ENCODE measurements at regions not wholly inside any gene's neighbourhood (a gene's known extent, or its start where the extent isn't known, plus 50 kb on each side); places are given as distances from the start of the nearest gene placed in this dataset.

DNA sequence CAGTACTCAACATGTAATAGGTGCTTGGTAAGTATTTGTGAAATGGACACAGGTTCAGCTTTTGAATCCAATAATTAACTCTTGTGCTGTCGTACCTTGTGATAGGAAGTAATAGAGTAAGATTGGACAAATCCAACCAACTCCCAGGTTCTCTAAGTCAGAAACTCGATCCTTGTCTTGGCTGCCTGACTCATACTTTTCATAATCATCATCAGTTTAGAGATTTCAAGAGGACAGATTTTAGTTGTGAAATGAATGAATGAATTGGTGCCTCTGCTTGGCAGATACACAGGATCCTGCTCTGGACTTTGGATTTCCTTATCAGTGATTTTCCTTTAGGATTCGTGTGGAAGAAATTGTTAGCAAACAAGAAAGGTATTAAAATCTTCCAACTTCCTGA lies 1145.2 kb downstream of the AACS start:
- H3F3A ChIP-seq (ENCODE audit: insufficient read depth, low read length, poor library complexity, severe bottlenecking) = no peaks in the 10 kb centered on the region
- no peak overlapping the region for H2AFZ ChIP-seq (ENCODE audit: low read depth, low read length)
- H3K27ac ChIP-seq (ENCODE audit: low read length) = no peak overlapping the region
- TF ChIP-seq MXI1 (conservative IDR thresholded peaks at IDR 0.05; ENCODE audit: poor library complexity, severe bottlenecking) (no peak), EP300 (conservative IDR thresholded peaks at IDR 0.05; ENCODE audit: poor library complexity, severe bottlenecking) (no peak), EZH2 (IDR thresholded peaks at IDR 0.05; ENCODE audit: borderline replicate concordance, insufficient read depth, low read length, poor library complexity, severe bottlenecking) (no peak), POLR2AphosphoS5 (IDR thresholded peaks at IDR 0.05) (no peak), TAF1 (IDR thresholded peaks at IDR 0.05; ENCODE audit: low read depth) (no peak), SMC3 (conservative IDR thresholded peaks at IDR 0.05; ENCODE audit: poor library complexity) (no peak), RAD21 (conservative IDR thresholded peaks at IDR 0.05) (no peak)
- TF ChIP-seq, protein P1, sequence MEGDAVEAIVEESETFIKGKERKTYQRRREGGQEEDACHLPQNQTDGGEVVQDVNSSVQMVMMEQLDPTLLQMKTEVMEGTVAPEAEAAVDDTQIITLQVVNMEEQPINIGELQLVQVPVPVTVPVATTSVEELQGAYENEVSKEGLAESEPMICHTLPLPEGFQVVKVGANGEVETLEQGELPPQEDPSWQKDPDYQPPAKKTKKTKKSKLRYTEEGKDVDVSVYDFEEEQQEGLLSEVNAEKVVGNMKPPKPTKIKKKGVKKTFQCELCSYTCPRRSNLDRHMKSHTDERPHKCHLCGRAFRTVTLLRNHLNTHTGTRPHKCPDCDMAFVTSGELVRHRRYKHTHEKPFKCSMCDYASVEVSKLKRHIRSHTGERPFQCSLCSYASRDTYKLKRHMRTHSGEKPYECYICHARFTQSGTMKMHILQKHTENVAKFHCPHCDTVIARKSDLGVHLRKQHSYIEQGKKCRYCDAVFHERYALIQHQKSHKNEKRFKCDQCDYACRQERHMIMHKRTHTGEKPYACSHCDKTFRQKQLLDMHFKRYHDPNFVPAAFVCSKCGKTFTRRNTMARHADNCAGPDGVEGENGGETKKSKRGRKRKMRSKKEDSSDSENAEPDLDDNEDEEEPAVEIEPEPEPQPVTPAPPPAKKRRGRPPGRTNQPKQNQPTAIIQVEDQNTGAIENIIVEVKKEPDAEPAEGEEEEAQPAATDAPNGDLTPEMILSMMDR (IDR thresholded peaks at IDR 0.05; ENCODE audit: poor library complexity, severe bottlenecking) = no peak
- TF ChIP-seq, protein P2, sequence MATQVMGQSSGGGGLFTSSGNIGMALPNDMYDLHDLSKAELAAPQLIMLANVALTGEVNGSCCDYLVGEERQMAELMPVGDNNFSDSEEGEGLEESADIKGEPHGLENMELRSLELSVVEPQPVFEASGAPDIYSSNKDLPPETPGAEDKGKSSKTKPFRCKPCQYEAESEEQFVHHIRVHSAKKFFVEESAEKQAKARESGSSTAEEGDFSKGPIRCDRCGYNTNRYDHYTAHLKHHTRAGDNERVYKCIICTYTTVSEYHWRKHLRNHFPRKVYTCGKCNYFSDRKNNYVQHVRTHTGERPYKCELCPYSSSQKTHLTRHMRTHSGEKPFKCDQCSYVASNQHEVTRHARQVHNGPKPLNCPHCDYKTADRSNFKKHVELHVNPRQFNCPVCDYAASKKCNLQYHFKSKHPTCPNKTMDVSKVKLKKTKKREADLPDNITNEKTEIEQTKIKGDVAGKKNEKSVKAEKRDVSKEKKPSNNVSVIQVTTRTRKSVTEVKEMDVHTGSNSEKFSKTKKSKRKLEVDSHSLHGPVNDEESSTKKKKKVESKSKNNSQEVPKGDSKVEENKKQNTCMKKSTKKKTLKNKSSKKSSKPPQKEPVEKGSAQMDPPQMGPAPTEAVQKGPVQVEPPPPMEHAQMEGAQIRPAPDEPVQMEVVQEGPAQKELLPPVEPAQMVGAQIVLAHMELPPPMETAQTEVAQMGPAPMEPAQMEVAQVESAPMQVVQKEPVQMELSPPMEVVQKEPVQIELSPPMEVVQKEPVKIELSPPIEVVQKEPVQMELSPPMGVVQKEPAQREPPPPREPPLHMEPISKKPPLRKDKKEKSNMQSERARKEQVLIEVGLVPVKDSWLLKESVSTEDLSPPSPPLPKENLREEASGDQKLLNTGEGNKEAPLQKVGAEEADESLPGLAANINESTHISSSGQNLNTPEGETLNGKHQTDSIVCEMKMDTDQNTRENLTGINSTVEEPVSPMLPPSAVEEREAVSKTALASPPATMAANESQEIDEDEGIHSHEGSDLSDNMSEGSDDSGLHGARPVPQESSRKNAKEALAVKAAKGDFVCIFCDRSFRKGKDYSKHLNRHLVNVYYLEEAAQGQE (IDR thresholded peaks at IDR 0.05; ENCODE audit: borderline replicate concordance) = no peak
- H3K9ac ChIP-seq (ENCODE audit: low read length) = no peak overlapping the region
- H3K4me2 ChIP-seq (ENCODE audit: low read length) = no peak overlapping the region
- H4K20me1 ChIP-seq (ENCODE audit: insufficient read depth) = no peaks in the 10 kb centered on the region
- no peaks in the 10 kb centered on the region for H3K27me3 ChIP-seq (ENCODE audit: insufficient read depth, low read depth, low read length)
- H3K9me3 ChIP-seq (ENCODE audit: low read length) = no peaks in the 10 kb centered on the region
- no peak overlapping the region for H3K4me3 ChIP-seq (ENCODE audit: low read length)
- H3K79me2 ChIP-seq (replicated peaks; ENCODE audit: insufficient read depth, low read length) = no peaks in the 10 kb centered on the region
- no peaks in the 10 kb centered on the region for H3K9me2 ChIP-seq (ENCODE audit: insufficient read depth, low read length)
- H3K36me3 ChIP-seq (ENCODE audit: insufficient read depth, low read length) = no peaks in the 10 kb centered on the region

DNA sequence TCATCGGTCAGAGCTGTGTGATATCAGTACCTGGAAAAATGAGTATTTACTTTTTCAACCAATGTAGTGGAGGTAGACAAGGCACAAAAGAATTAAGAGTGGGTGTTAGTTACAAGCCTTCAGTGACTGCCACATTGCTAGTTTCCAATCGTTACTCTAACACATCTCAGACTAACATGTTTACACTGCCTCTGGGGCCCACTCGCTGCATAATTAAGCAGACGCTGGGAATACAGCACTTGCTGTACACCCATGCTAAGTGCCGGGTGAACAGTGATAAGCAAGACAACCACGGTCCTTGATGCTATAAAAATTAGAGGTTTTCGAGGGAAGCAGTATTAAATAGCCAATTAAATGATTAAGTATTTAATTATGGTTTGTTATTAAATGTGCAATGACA lies 1147.6 kb downstream of the AACS start:
- no peak for TF ChIP-seq MXI1 (conservative IDR thresholded peaks at IDR 0.05; ENCODE audit: poor library complexity, severe bottlenecking)
- no peak for TF ChIP-seq TAF1 (IDR thresholded peaks at IDR 0.05; ENCODE audit: low read depth)
- TF ChIP-seq SMC3 (conservative IDR thresholded peaks at IDR 0.05; ENCODE audit: poor library complexity) = no peak
- TF ChIP-seq EZH2 (IDR thresholded peaks at IDR 0.05; ENCODE audit: borderline replicate concordance, insufficient read depth, low read length, poor library complexity, severe bottlenecking) = no peak
- Histone ChIP-seq H3K36me3 (ENCODE audit: insufficient read depth, low read length) (no peaks in the 10 kb centered on the region), H3K4me2 (ENCODE audit: low read length) (no peak overlapping the region), H3K27me3 (ENCODE audit: insufficient read depth, low read depth, low read length) (no peaks in the 10 kb centered on the region), H3K27ac (ENCODE audit: low read length) (peak overlapping the region; percentile 74), H3K9ac (ENCODE audit: low read length) (peak overlapping the region; percentile 37), H2AFZ (ENCODE audit: low read depth, low read length) (no peak overlapping the region), H4K20me1 (ENCODE audit: insufficient read depth) (no peaks in the 10 kb centered on the region), H3K9me2 (ENCODE audit: insufficient read depth, low read length) (no peaks in the 10 kb centered on the region), H3F3A (ENCODE audit: insufficient read depth, low read length, poor library complexity, severe bottlenecking) (no peaks in the 10 kb centered on the region), H3K79me2 (replicated peaks; ENCODE audit: insufficient read depth, low read length) (no peaks in the 10 kb centered on the region), H3K9me3 (ENCODE audit: low read length) (no peaks in the 10 kb centered on the region), H3K4me3 (ENCODE audit: low read length) (no peak overlapping the region)
